ENCODE measurements at regions not wholly inside any gene's neighbourhood (a gene's known extent, or its start where the extent isn't known, plus 50 kb on each side); places are given as distances from the start of the nearest gene placed in this dataset.

GRCh38 chr9:79264511-79265355 is 307.0 kb upstream of the TLE4 start:
- Histone ChIP-seq H3K27me3 (no peaks in the 10 kb centered on the region), H3K36me3 (no peaks in the 10 kb centered on the region), H3K4me1 (ENCODE audit: insufficient read depth) (no peaks in the 10 kb centered on the region), H3K9me3 (no peaks in the 10 kb centered on the region), H3K4me3 (no peak overlapping the region), H3K27ac (no peak overlapping the region)
- intact Hi-C loops (cut with DNase I) = loop anchor here in 1 of 4 donors (2.0 to 10.0 kb wide), 2 partner anchors 14 to 120 kb away; no protein-coding TSS in a partner anchor
- DNase-seq = no peak
- WGBS, 3 donors = 72 to 77% (median 76%) methylated on average over 11 of the region's 11 CpGs
- no peak for TF ChIP-seq POLR2A (IDR thresholded peaks at IDR 0.05)
- no peak for TF ChIP-seq EP300 (IDR thresholded peaks at IDR 0.05)
- no peak for TF ChIP-seq CTCF (IDR thresholded peaks at IDR 0.05)

GRCh38 chr9:79266986-79267385 is 304.8 kb upstream of the TLE4 start:
- no peaks in the 10 kb centered on the region for H3K27me3 ChIP-seq
- no peak overlapping the region for H3K4me3 ChIP-seq
- H3K4me1 ChIP-seq (ENCODE audit: insufficient read depth) = no peaks in the 10 kb centered on the region
- H3K27ac ChIP-seq = no peak overlapping the region
- H3K36me3 ChIP-seq = no peaks in the 10 kb centered on the region
- TF ChIP-seq EP300 (IDR thresholded peaks at IDR 0.05) (no peak), POLR2A (IDR thresholded peaks at IDR 0.05) (no peak), CTCF (IDR thresholded peaks at IDR 0.05) (no peak)
- no peak for DNase-seq
- H3K9me3 ChIP-seq = no peaks in the 10 kb centered on the region
- intact Hi-C loops (cut with DNase I) = loop anchor here in 1 of 4 donors (10.0 kb wide), 1 partner anchor 122 kb away; no protein-coding TSS in a partner anchor

GRCh38 chr9:79268806-79269205 is 303.0 kb upstream of the TLE4 start:
- Histone ChIP-seq H3K27me3 (no peaks in the 10 kb centered on the region), H3K36me3 (no peaks in the 10 kb centered on the region), H3K9me3 (no peaks in the 10 kb centered on the region), H3K4me3 (no peak overlapping the region), H3K27ac (no peak overlapping the region), H3K4me1 (ENCODE audit: insufficient read depth) (no peaks in the 10 kb centered on the region)
- 69 to 85% (median 85%) methylated on average over 2 of the region's 2 CpGs for WGBS, 3 donors
- no peak for DNase-seq
- intact Hi-C loops (cut with DNase I) = loop anchor here in 1 of 4 donors (10.0 kb wide), 1 partner anchor 124 kb away; no protein-coding TSS in a partner anchor
- TF ChIP-seq CTCF (IDR thresholded peaks at IDR 0.05) (no peak), EP300 (IDR thresholded peaks at IDR 0.05) (no peak), POLR2A (IDR thresholded peaks at IDR 0.05) (no peak)

- TF ChIP-seq POLR2A (IDR thresholded peaks at IDR 0.05) = no peak
- no peak for TF ChIP-seq CTCF (IDR thresholded peaks at IDR 0.05)
- no peak for TF ChIP-seq EP300 (IDR thresholded peaks at IDR 0.05)
- 66 to 80% (median 79%) methylated on average over 3 of the region's 3 CpGs for WGBS, 3 donors
- Histone ChIP-seq H3K9me3 (no peaks in the 10 kb centered on the region), H3K27ac (no peak overlapping the region), H3K27me3 (no peaks in the 10 kb centered on the region), H3K36me3 (no peaks in the 10 kb centered on the region), H3K4me1 (ENCODE audit: insufficient read depth) (no peaks in the 10 kb centered on the region), H3K4me3 (no peak overlapping the region)
- DNase-seq = no peak
- intact Hi-C loops (cut with DNase I) = no loop called here
These were observed 298.5 kb upstream of the TLE4 start for GRCh38 chr9:79273311-79273710.

All from ovary (tissue), 7 donors.